Fibroblast of mammary gland (primary cell): ENCODE measurements at regions not wholly inside any gene's neighbourhood (a gene's known extent, or its start where the extent isn't known, plus 50 kb on each side); places are given as distances from the start of the nearest gene placed in this dataset.

Experiments used
- DNase-seq: peaks from one replicate; pipeline ENCODE4 v3.0.0-alpha.2; 2010; ENCODE audit warnings: low read depth
- H3K4me3 ChIP-seq: 2 replicates; pipeline ENCODE4 v1.5.1; 2011; ENCODE audit warnings: low read depth, mild to moderate bottlenecking, low read length, moderate library complexity; ENCODE audit not compliant: control insufficient read depth
- TF ChIP-seq, protein P1 (sequence below): conservative IDR thresholded peaks from 2 replicates; pipeline ENCODE4 v1.5.1; 2011; ENCODE audit warnings: low read depth, low read length, inconsistent platforms; ENCODE audit not compliant: control insufficient read depth, insufficient read depth

GRCh38 chr4:99708551-99708950, 50.9 kb upstream of the C4orf54 start:
- H3K4me3 ChIP-seq: no peak overlapping the region
- TF ChIP-seq, protein P1, sequence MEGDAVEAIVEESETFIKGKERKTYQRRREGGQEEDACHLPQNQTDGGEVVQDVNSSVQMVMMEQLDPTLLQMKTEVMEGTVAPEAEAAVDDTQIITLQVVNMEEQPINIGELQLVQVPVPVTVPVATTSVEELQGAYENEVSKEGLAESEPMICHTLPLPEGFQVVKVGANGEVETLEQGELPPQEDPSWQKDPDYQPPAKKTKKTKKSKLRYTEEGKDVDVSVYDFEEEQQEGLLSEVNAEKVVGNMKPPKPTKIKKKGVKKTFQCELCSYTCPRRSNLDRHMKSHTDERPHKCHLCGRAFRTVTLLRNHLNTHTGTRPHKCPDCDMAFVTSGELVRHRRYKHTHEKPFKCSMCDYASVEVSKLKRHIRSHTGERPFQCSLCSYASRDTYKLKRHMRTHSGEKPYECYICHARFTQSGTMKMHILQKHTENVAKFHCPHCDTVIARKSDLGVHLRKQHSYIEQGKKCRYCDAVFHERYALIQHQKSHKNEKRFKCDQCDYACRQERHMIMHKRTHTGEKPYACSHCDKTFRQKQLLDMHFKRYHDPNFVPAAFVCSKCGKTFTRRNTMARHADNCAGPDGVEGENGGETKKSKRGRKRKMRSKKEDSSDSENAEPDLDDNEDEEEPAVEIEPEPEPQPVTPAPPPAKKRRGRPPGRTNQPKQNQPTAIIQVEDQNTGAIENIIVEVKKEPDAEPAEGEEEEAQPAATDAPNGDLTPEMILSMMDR: no peak
- no peak for DNase-seq
